Central memory CD8-positive, alpha-beta T cell (primary cell): ENCODE measurements at regions not wholly inside any gene's neighbourhood (a gene's known extent, or its start where the extent isn't known, plus 50 kb on each side); places are given as distances from the start of the nearest gene placed in this dataset.
"Not testable (repeated sequence)": the region's sequence is repeated elsewhere in the genome, so short reads cannot be mapped to it uniquely, and the experiment has no call there.

Experiments
- ATAC-seq: fragments of 150-1000 bp; cut with Tn5 transposase; replicated peaks from 2 replicates; pipeline ENCODE4 v1.10.0; 2022; ENCODE audit warnings: mild to moderate bottlenecking, moderate FRiP score, moderate number of reproducible peaks; ENCODE audit not compliant: poor library complexity, severe bottlenecking; ENCODE audit errors: extremely low read depth
- DNase-seq, 2 donors: peaks; one replicate each; pipeline ENCODE4 v3.0.0; 2021; ENCODE audit warnings: low spot score in 2 of 2
- H3K27ac Mint-ChIP-seq: one replicate; pipeline ENCODE4 v1.8.0; 2022; ENCODE audit warnings: low read depth, mild to moderate bottlenecking, moderate library complexity, mixed read lengths
- H3K27me3 Mint-ChIP-seq: one replicate; pipeline ENCODE4 v1.8.0; 2022; ENCODE audit warnings: mixed read lengths
- H3K36me3 Mint-ChIP-seq: one replicate; pipeline ENCODE4 v1.8.0; 2022; ENCODE audit warnings: mild to moderate bottlenecking, moderate library complexity, mixed read lengths; ENCODE audit not compliant: insufficient read depth
- H3K4me1 Mint-ChIP-seq: one replicate; pipeline ENCODE4 v1.8.0; 2022; ENCODE audit warnings: mixed read lengths
- H3K4me3 Mint-ChIP-seq: one replicate; pipeline ENCODE4 v1.8.0; 2022; ENCODE audit warnings: mild to moderate bottlenecking, moderate library complexity, mixed read lengths
- H3K9me3 Mint-ChIP-seq: one replicate; pipeline ENCODE4 v1.8.0; 2022; ENCODE audit warnings: mixed read lengths

GRCh38 chr7:63054191-63054661 lies 944.4 kb upstream of the ZNF722 start:
- no peaks in the 10 kb centered on the region for H3K27me3 Mint-ChIP-seq
- no peak for DNase-seq
- H3K9me3 Mint-ChIP-seq, result peaks cover 6% of the 10 kb centered on the region
- peaks cover 2% of the 10 kb centered on the region for H3K36me3 Mint-ChIP-seq
- no peak for ATAC-seq
- H3K27ac Mint-ChIP-seq, result no peak overlapping the region
- H3K4me3 Mint-ChIP-seq, result no peak overlapping the region
- H3K4me1 Mint-ChIP-seq, result no peaks in the 10 kb centered on the region

- ATAC-seq (no peak), DNase-seq (no peak)
- no peaks in the 10 kb centered on the region for H3K9me3 Mint-ChIP-seq
- no peak overlapping the region for H3K4me3 Mint-ChIP-seq
- no peak overlapping the region for H3K27ac Mint-ChIP-seq
- H3K4me1 Mint-ChIP-seq, result no peaks in the 10 kb centered on the region
- H3K27me3 Mint-ChIP-seq, result no peaks in the 10 kb centered on the region
- H3K36me3 Mint-ChIP-seq, result no peaks in the 10 kb centered on the region
Measured at GRCh38 chr7:63057265-63057664, 941.4 kb upstream of the ZNF722 start.

GRCh38 chr7:63060701-63061100 lies 937.9 kb upstream of the ZNF722 start:
- not testable (repeated sequence) for H3K36me3 Mint-ChIP-seq, H3K4me1 Mint-ChIP-seq, H3K27ac Mint-ChIP-seq, H3K9me3 Mint-ChIP-seq, DNase-seq, ATAC-seq, H3K4me3 Mint-ChIP-seq, H3K27me3 Mint-ChIP-seq

GRCh38 chr7:63065684-63066083 lies 933.0 kb upstream of the ZNF722 start:
- no peaks in the 10 kb centered on the region for H3K4me1 Mint-ChIP-seq
- H3K27me3 Mint-ChIP-seq, result no peaks in the 10 kb centered on the region
- H3K9me3 Mint-ChIP-seq, result peaks cover 17% of the 10 kb centered on the region
- ATAC-seq (no peak), DNase-seq (no peak)
- no peaks in the 10 kb centered on the region for H3K36me3 Mint-ChIP-seq
- H3K4me3 Mint-ChIP-seq, result no peak overlapping the region
- no peak overlapping the region for H3K27ac Mint-ChIP-seq

GRCh38 chr7:63066235-63066634 lies 932.4 kb upstream of the ZNF722 start:
- ATAC-seq, H3K27ac Mint-ChIP-seq, H3K4me3 Mint-ChIP-seq, H3K4me1 Mint-ChIP-seq, H3K27me3 Mint-ChIP-seq, DNase-seq, H3K36me3 Mint-ChIP-seq: not testable (repeated sequence)
- peaks cover 17% of the 10 kb centered on the region for H3K9me3 Mint-ChIP-seq

GRCh38 chr7:63067897-63068585 lies 930.6 kb upstream of the ZNF722 start:
- H3K27ac Mint-ChIP-seq, result no peak overlapping the region
- no peak overlapping the region for H3K4me3 Mint-ChIP-seq
- ATAC-seq (no peak), DNase-seq (no peak)
- peaks cover 17% of the 10 kb centered on the region for H3K9me3 Mint-ChIP-seq
- no peaks in the 10 kb centered on the region for H3K36me3 Mint-ChIP-seq
- H3K27me3 Mint-ChIP-seq, result no peaks in the 10 kb centered on the region
- H3K4me1 Mint-ChIP-seq, result no peaks in the 10 kb centered on the region

GRCh38 chr7:63070696-63071095 lies 928.0 kb upstream of the ZNF722 start:
- Mint-ChIP-seq H3K27me3 (no peaks in the 10 kb centered on the region), H3K9me3 (peaks cover 28% of the 10 kb centered on the region), H3K27ac (no peak overlapping the region), H3K4me3 (no peak overlapping the region), H3K4me1 (no peaks in the 10 kb centered on the region), H3K36me3 (no peaks in the 10 kb centered on the region)
- DNase-seq, result no peak
- ATAC-seq, result no peak

GRCh38 chr7:63071396-63071795 lies 927.3 kb upstream of the ZNF722 start:
- H3K27ac Mint-ChIP-seq, result no peak overlapping the region
- no peak for ATAC-seq
- no peaks in the 10 kb centered on the region for H3K27me3 Mint-ChIP-seq

GRCh38 chr7:63071920-63072319 lies 926.7 kb upstream of the ZNF722 start:
- no peaks in the 10 kb centered on the region for H3K27me3 Mint-ChIP-seq
- H3K4me1 Mint-ChIP-seq, result no peaks in the 10 kb centered on the region
- H3K9me3 Mint-ChIP-seq, result peaks cover 23% of the 10 kb centered on the region
- H3K27ac Mint-ChIP-seq, result no peak overlapping the region
- ATAC-seq (no peak), DNase-seq (no peak)
- no peak overlapping the region for H3K4me3 Mint-ChIP-seq
- H3K36me3 Mint-ChIP-seq, result no peaks in the 10 kb centered on the region

More at GRCh38 chr7:63071396-63071795, 927.3 kb upstream of the ZNF722 start:
- no peak for DNase-seq
- Mint-ChIP-seq H3K4me1 (no peaks in the 10 kb centered on the region), H3K36me3 (no peaks in the 10 kb centered on the region), H3K4me3 (no peak overlapping the region), H3K9me3 (peaks cover 24% of the 10 kb centered on the region)

GRCh38 chr7:63072806-63073205 lies 925.8 kb upstream of the ZNF722 start:
- Mint-ChIP-seq H3K4me3 (no peak overlapping the region), H3K9me3 (peaks cover 23% of the 10 kb centered on the region), H3K27ac (no peak overlapping the region)

GRCh38 chr7:63073286-63073685 lies 925.4 kb upstream of the ZNF722 start:
- H3K27ac Mint-ChIP-seq, result no peak overlapping the region
- peaks cover 23% of the 10 kb centered on the region for H3K9me3 Mint-ChIP-seq
- no peaks in the 10 kb centered on the region for H3K27me3 Mint-ChIP-seq
- H3K4me3 Mint-ChIP-seq, result no peak overlapping the region
- ATAC-seq (no peak), DNase-seq (no peak)
- H3K4me1 Mint-ChIP-seq, result no peaks in the 10 kb centered on the region
- H3K36me3 Mint-ChIP-seq, result no peaks in the 10 kb centered on the region

More at GRCh38 chr7:63072806-63073205, 925.8 kb upstream of the ZNF722 start:
- DNase-seq (no peak), ATAC-seq (no peak)
- H3K27me3 Mint-ChIP-seq, result no peaks in the 10 kb centered on the region
- H3K36me3 Mint-ChIP-seq, result no peaks in the 10 kb centered on the region
- no peaks in the 10 kb centered on the region for H3K4me1 Mint-ChIP-seq

GRCh38 chr7:63073736-63074135 lies 924.9 kb upstream of the ZNF722 start:
- Mint-ChIP-seq H3K9me3 (peaks cover 21% of the 10 kb centered on the region), H3K27ac (no peak overlapping the region), H3K4me3 (no peak overlapping the region), H3K4me1 (no peaks in the 10 kb centered on the region), H3K27me3 (no peaks in the 10 kb centered on the region), H3K36me3 (no peaks in the 10 kb centered on the region)
- no peak for DNase-seq
- no peak for ATAC-seq

GRCh38 chr7:63077841-63078240 lies 920.8 kb upstream of the ZNF722 start:
- Mint-ChIP-seq H3K4me1 (no peaks in the 10 kb centered on the region), H3K4me3 (no peak overlapping the region), H3K36me3 (no peaks in the 10 kb centered on the region), H3K9me3 (peaks cover 14% of the 10 kb centered on the region), H3K27ac (no peak overlapping the region), H3K27me3 (no peaks in the 10 kb centered on the region)
- DNase-seq, result no peak
- no peak for ATAC-seq
